ENCODE measurements at regions not wholly inside any gene's neighbourhood (a gene's known extent, or its start where the extent isn't known, plus 50 kb on each side); places are given as distances from the start of the nearest gene placed in this dataset.

- TF ChIP-seq SPI1 (IDR thresholded peaks at IDR 0.05; ENCODE audit: borderline replicate concordance, low read depth, low read length), result peak; percentile 98
- TF ChIP-seq TCF3 (CRISPR knock-in tag; IDR thresholded peaks at IDR 0.05), result peak; percentile 41; the same call in 1 of the 2 replicates
- no peak for TF ChIP-seq PHTF2 (CRISPR knock-in tag; IDR thresholded peaks at IDR 0.05)
- TF ChIP-seq ZNF184 (CRISPR knock-in tag; IDR thresholded peaks at IDR 0.05), result no peak
- TF ChIP-seq CTBP1 (IDR thresholded peaks at IDR 0.05; ENCODE audit: borderline replicate concordance), result peak; percentile 27; the same call in 1 of the 2 replicates
- TF ChIP-seq ZNF512 (tag; IDR thresholded peaks at IDR 0.05), result no peak
- 0 out of 2 replicates have a peak, but pooled peaks have one; percentile 18 for TF ChIP-seq SMARCA4 (IDR thresholded peaks at IDR 0.05)
- peak; percentile 52; the same call in 1 of the 2 replicates for TF ChIP-seq TEAD4 (IDR thresholded peaks at IDR 0.05; ENCODE audit: low read length)
- no peak for TF ChIP-seq TEAD4 (CRISPR knock-in tag; IDR thresholded peaks at IDR 0.05; ENCODE audit: borderline replicate concordance)
- no peak for TF ChIP-seq NFIX (CRISPR knock-in tag; IDR thresholded peaks at IDR 0.05; ENCODE audit: low read depth)
- peak; percentile 86 for TF ChIP-seq ZNF24 (IDR thresholded peaks at IDR 0.05)
- TF ChIP-seq SOX6 (IDR thresholded peaks at IDR 0.05), result peak; percentile 48; the same call in 1 of the 2 replicates
- TF ChIP-seq EP300 (IDR thresholded peaks at IDR 0.05; ENCODE audit: low read length), result 0 out of 2 replicates have a peak, but pooled peaks have one; percentile 13
- TF ChIP-seq NFE2 (IDR thresholded peaks at IDR 0.05; ENCODE audit: low read depth), result peak; percentile 6; the same call in 1 of the 2 replicates
These were observed 222.3 kb downstream of the SNX10 start (continued) for GRCh38 chr7:26513948-26514347.

Measured in K562 (cell line).